ENCODE measurements at regions not wholly inside any gene's neighbourhood (a gene's known extent, or its start where the extent isn't known, plus 50 kb on each side); places are given as distances from the start of the nearest gene placed in this dataset. TPM values are rescaled to one million over a fixed set of nuclear protein-coding genes. Genes with fewer than 3 reads are reported as not detected.

Small RNA genes in the stretch of these regions (small RNA-seq; reads per million reads assigned to genes)
- gene AC079355.2 = not detected
